NT2/D1 (cell line): ENCODE measurements at regions not wholly inside any gene's neighbourhood (a gene's known extent, or its start where the extent isn't known, plus 50 kb on each side); places are given as distances from the start of the nearest gene placed in this dataset.

ENCODE experiments used
- DNase-seq: peaks from one replicate; pipeline ENCODE4 v3.0.0-alpha.2; 2011; ENCODE audit warnings: low read depth, low spot score
- H3K27me3 ChIP-seq: 2 replicates; pipeline ENCODE4 v1.6.0; 2011; ENCODE audit warnings: mild to moderate bottlenecking; ENCODE audit not compliant: insufficient read length, insufficient read depth
- H3K36me3 ChIP-seq: 2 replicates; pipeline ENCODE4 v1.6.1; 2011; ENCODE audit warnings: mild to moderate bottlenecking, low read length, mixed read lengths; ENCODE audit not compliant: insufficient read depth, insufficient read length
- H3K4me1 ChIP-seq: 2 replicates; pipeline ENCODE4 v1.5.1; 2011; ENCODE audit not compliant: insufficient read depth, insufficient read length
- H3K4me3 ChIP-seq: 2 replicates; pipeline ENCODE4 v1.5.1; 2011; ENCODE audit warnings: low read depth; ENCODE audit not compliant: insufficient read length
- H3K9ac ChIP-seq: 2 replicates; pipeline ENCODE4 v1.6.0; 2011; ENCODE audit warnings: low read depth; ENCODE audit not compliant: insufficient read length
- H3K9me3 ChIP-seq: 2 replicates; pipeline ENCODE4 v1.5.1; 2011; ENCODE audit warnings: mild to moderate bottlenecking, low read length; ENCODE audit not compliant: insufficient read depth
- SUZ12 ChIP-seq: IDR thresholded peaks from 2 replicates; pipeline ENCODE4 v1.6.1; 2011; ENCODE audit not compliant: insufficient read length, insufficient read depth; ENCODE audit errors: extremely low read depth
- YY1 ChIP-seq: IDR thresholded peaks from 2 replicates; pipeline ENCODE4 v1.6.1; 2011; ENCODE audit not compliant: insufficient read length, insufficient read depth
- ZNF274 ChIP-seq: IDR thresholded peaks from 2 replicates; pipeline ENCODE4 v1.6.1; 2011; ENCODE audit warnings: mild to moderate bottlenecking, low read depth, low read length

DNA sequence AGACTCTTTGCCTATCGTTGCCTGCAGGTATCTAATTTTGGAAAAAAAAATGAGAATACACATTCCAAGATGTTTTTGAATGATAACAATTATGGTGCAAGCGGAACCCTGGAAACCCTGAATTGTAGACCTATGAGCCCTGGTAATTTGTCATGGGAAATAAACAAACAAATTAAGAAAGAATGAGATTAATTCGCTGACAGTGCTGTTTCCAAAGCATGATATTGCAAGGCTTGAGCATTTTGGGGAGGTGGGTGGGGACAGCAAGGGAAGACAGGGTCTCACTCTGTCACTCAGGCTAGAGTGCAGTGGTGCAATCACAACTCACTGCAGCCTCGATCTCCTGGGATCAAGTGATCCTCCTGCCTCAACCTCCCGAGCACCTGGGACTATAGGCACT lies 900.3 kb downstream of the IPMK start:
- H3K36me3 ChIP-seq, result no peaks in the 10 kb centered on the region
- no peak for DNase-seq
- no peak overlapping the region for H3K9ac ChIP-seq
- no peaks in the 10 kb centered on the region for H3K4me1 ChIP-seq
- no peaks in the 10 kb centered on the region for H3K27me3 ChIP-seq
- H3K9me3 ChIP-seq, result no peaks in the 10 kb centered on the region
- H3K4me3 ChIP-seq, result no peak overlapping the region
- TF ChIP-seq YY1, result no peak
- no peak for TF ChIP-seq SUZ12
- TF ChIP-seq ZNF274, result no peak

DNA sequence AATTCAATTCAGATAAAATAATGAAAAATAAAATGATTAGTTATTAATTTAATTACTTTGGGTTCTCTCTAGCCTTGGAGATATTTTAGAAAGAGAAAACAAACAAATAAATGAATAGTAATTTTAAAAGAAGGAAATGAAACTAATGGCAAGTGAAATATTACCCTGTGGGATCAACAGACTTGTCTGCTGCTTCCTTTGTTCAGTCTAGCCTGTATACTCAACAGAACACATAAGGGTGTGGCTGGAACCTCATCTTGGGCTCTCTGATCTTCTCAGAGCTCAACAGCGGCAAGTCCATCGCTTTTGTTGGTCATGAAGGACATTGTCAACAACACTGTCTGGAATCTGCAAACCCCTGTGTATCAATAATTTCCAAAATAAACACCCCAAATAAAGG lies 904.9 kb downstream of the IPMK start:
- Histone ChIP-seq H3K4me1 (no peaks in the 10 kb centered on the region), H3K4me3 (no peak overlapping the region), H3K9me3 (no peaks in the 10 kb centered on the region), H3K36me3 (no peaks in the 10 kb centered on the region), H3K27me3 (no peaks in the 10 kb centered on the region), H3K9ac (no peak overlapping the region)
- no peak for DNase-seq
- no peak for TF ChIP-seq SUZ12
- no peak for TF ChIP-seq ZNF274
- TF ChIP-seq YY1, result no peak

DNA sequence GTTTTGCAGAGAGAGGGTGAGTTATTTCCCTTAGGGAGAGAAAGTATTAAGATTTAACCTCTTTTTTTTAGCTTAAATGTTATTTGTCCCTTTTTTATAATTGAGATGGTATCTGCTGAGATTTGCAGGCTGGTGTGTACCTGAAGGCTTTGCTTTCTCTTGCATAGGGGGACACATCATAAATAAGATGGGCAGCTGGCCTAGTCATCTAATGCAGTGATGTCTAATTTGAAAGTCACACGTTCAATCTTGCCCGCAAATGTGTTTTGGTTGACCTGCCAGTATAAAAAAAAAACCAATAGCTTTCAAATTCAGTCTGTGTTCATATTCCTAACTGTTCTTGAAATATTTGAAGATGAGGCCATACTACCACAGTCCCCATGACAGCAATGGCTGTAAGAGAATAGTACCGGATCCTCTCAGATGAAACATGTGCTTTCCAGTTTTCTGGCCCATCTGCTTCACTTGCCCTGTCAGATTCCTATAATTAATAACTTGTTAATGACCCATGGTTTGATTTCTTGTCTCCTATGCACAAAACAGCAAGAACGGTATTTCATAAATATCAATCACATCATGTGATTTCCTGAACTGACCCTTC lies 914.2 kb downstream of the IPMK start:
- Histone ChIP-seq H3K4me1 (no peaks in the 10 kb centered on the region), H3K4me3 (no peak overlapping the region), H3K9ac (no peak overlapping the region), H3K9me3 (no peaks in the 10 kb centered on the region), H3K27me3 (no peaks in the 10 kb centered on the region), H3K36me3 (no peaks in the 10 kb centered on the region)
- TF ChIP-seq ZNF274 (no peak), SUZ12 (no peak), YY1 (no peak)
- DNase-seq, result no peak

DNA sequence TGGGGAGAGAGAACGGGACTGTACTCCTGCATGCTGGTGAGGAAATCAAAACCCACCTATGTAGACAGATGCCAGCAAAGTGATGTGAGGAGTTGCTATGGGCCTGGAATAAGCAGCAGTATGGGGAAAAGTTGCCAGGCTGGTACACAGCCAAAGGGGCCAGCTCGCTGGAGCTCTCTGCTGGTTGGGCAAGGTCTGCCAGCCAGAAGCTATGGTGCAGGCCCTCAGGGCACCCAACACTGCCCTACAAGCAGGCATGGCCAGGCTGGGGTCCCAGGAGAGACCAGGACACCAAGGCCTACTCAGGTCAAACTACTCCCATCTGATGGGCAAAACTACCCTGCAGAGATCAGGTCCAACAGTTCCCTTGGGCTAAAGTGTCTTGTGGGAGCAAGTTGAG lies 916.6 kb downstream of the IPMK start:
- H3K9ac ChIP-seq, result no peak overlapping the region
- H3K4me3 ChIP-seq, result no peak overlapping the region
- no peaks in the 10 kb centered on the region for H3K27me3 ChIP-seq
- DNase-seq, result no peak
- TF ChIP-seq YY1, result no peak
- no peaks in the 10 kb centered on the region for H3K9me3 ChIP-seq
- H3K36me3 ChIP-seq, result no peaks in the 10 kb centered on the region
- H3K4me1 ChIP-seq, result no peaks in the 10 kb centered on the region

- H3K4me1 ChIP-seq, result no peaks in the 10 kb centered on the region
- no peaks in the 10 kb centered on the region for H3K36me3 ChIP-seq
- H3K4me3 ChIP-seq, result no peak overlapping the region
- no peak for DNase-seq
- TF ChIP-seq ZNF274, result no peak
- TF ChIP-seq YY1, result no peak
- no peak for TF ChIP-seq SUZ12
- no peak overlapping the region for H3K9ac ChIP-seq
- no peaks in the 10 kb centered on the region for H3K27me3 ChIP-seq
- H3K9me3 ChIP-seq, result peaks cover 30% of the 10 kb centered on the region
Observed at GRCh38 chr10:57341294-57341693, 926.4 kb downstream of the IPMK start.

- peak; percentile 13 for DNase-seq
- no peak overlapping the region for H3K9ac ChIP-seq
- no peak overlapping the region for H3K4me3 ChIP-seq
- H3K36me3 ChIP-seq, result no peaks in the 10 kb centered on the region
- no peak for TF ChIP-seq YY1
- TF ChIP-seq ZNF274, result no peak
- TF ChIP-seq SUZ12, result no peak
- H3K9me3 ChIP-seq, result peaks cover 25% of the 10 kb centered on the region
- H3K4me1 ChIP-seq, result no peaks in the 10 kb centered on the region
- H3K27me3 ChIP-seq, result no peaks in the 10 kb centered on the region
Observed at GRCh38 chr10:57338823-57339558, 928.7 kb downstream of the IPMK start.

DNA sequence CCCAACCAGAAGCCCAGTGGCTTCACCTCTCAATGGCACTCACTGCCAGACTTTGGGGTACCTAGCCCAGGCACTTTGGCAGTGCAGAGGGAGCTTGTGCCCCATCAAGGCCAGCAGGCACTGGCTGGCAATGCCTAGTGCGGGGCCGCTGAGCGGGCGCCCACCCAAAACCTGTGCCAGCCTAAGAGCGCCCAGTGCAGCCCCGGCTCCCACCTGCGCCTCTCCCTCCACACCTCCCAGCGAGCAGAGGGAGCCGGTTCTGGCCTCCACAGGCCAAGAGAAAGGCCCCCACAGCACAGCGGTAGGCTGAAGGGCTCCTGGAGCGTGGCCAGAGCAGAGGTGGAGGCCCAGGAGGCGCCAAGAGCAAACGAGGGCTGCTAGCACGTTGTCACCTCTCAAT lies 930.8 kb downstream of the IPMK start:
- Histone ChIP-seq H3K4me1 (no peaks in the 10 kb centered on the region), H3K36me3 (no peaks in the 10 kb centered on the region), H3K27me3 (no peaks in the 10 kb centered on the region), H3K9ac (no peak overlapping the region), H3K9me3 (peaks cover 3% of the 10 kb centered on the region; the same call in 1 of the 2 replicates), H3K4me3 (no peak overlapping the region)
- TF ChIP-seq YY1 (no peak), SUZ12 (no peak), ZNF274 (no peak)
- DNase-seq, result no peak

DNA sequence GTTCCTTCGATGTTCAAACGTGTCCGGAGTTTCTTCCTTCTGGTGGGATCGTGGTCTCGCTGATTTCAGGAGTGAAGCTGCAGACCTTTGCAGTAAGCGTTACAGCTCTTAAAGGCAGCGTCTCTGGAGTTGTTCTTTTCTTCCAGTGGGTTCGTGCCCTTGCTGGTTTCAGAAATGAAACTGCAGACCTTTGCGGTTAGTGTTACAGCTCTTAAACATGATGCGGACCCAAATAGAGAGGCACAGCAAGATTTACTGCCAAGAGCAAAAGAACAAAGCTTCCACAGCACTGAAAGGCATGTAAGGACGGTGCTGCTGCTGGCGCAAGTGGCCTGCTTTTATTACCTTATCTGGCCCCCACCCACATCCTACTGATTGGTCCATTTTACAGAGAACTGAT lies 931.4 kb downstream of the IPMK start:
- Histone ChIP-seq H3K9ac (no peak overlapping the region), H3K4me3 (no peak overlapping the region), H3K36me3 (no peaks in the 10 kb centered on the region), H3K27me3 (no peaks in the 10 kb centered on the region), H3K4me1 (no peaks in the 10 kb centered on the region), H3K9me3 (no peaks in the 10 kb centered on the region)
- no peak for DNase-seq
- no peak for TF ChIP-seq SUZ12
- TF ChIP-seq ZNF274, result no peak
